RWPE2 (cell line): ENCODE measurements at regions not wholly inside any gene's neighbourhood (a gene's known extent, or its start where the extent isn't known, plus 50 kb on each side); places are given as distances from the start of the nearest gene placed in this dataset.

Source experiments
- ATAC-seq: fragments of 200-7000 bp; cut with Tn5 transposase; 3 replicates; pipeline ENCODE4 v1.9.1; 2021; ENCODE audit warnings: low read depth
- DNase-seq: peaks from one replicate; pipeline ENCODE4 v3.0.0-alpha.2; 2020; ENCODE audit warnings: low spot score
- H3K27ac ChIP-seq: fragments of 450-650 bp; 2 replicates; pipeline ENCODE4 v1.5.1; 2017; ENCODE audit warnings: mild to moderate bottlenecking; ENCODE audit not compliant: poor library complexity, severe bottlenecking
- H3K27me3 ChIP-seq: fragments of 250-450 bp; sonication (Bioruptor Pico); 2 replicates; pipeline ENCODE4 v1.5.1; 2021; ENCODE audit warnings: mild to moderate bottlenecking, moderate library complexity; ENCODE audit not compliant: insufficient read depth, poor library complexity, severe bottlenecking
- H3K36me3 ChIP-seq: fragments of 250-450 bp; sonication (Bioruptor Pico); 2 replicates; pipeline ENCODE4 v1.5.1; 2020; ENCODE audit warnings: low read depth, mild to moderate bottlenecking, moderate library complexity
- H3K4me1 ChIP-seq: fragments of 250-450 bp; sonication (Bioruptor Pico); 2 replicates; pipeline ENCODE4 v1.5.1; 2021; ENCODE audit warnings: mild to moderate bottlenecking, moderate library complexity; ENCODE audit not compliant: insufficient read depth, poor library complexity, severe bottlenecking
- H3K4me3 ChIP-seq: fragments of 250-450 bp; sonication (Bioruptor Pico); 2 replicates; pipeline ENCODE4 v1.5.1; 2021; ENCODE audit warnings: mild to moderate bottlenecking, moderate library complexity; ENCODE audit not compliant: severe bottlenecking
- H3K9me3 ChIP-seq: fragments of 250-450 bp; sonication (Bioruptor Pico); 2 replicates; pipeline ENCODE4 v1.5.1; 2021; ENCODE audit warnings: mild to moderate bottlenecking, moderate library complexity; ENCODE audit not compliant: severe bottlenecking
- CTCF ChIP-seq: fragments of 450-650 bp; IDR thresholded peaks from one replicate; pipeline ENCODE4 v1.5.1; 2017; ENCODE audit warnings: mild to moderate bottlenecking, moderate library complexity; ENCODE audit not compliant: poor library complexity, severe bottlenecking

GRCh38 chr22:27008454-27008853 lies 351.1 kb downstream of the MIAT start:
- no peak for DNase-seq
- no peak for ATAC-seq
- Histone ChIP-seq H3K4me1 (no peaks in the 10 kb centered on the region), H3K27me3 (peaks cover 5% of the 10 kb centered on the region), H3K27ac (no peak overlapping the region), H3K4me3 (no peak overlapping the region), H3K36me3 (no peaks in the 10 kb centered on the region), H3K9me3 (no peaks in the 10 kb centered on the region)
- no peak for TF ChIP-seq CTCF

- Histone ChIP-seq H3K4me1 (no peaks in the 10 kb centered on the region), H3K27me3 (peaks cover 2% of the 10 kb centered on the region), H3K36me3 (no peaks in the 10 kb centered on the region), H3K9me3 (no peaks in the 10 kb centered on the region), H3K4me3 (no peak overlapping the region), H3K27ac (no peak overlapping the region)
- DNase-seq, result no peak
- TF ChIP-seq CTCF, result no peak
- ATAC-seq, result no peak
These were observed 353.7 kb downstream of the MIAT start for GRCh38 chr22:27011133-27011532.

- Histone ChIP-seq H3K36me3 (no peaks in the 10 kb centered on the region), H3K27ac (no peak overlapping the region), H3K4me3 (no peak overlapping the region), H3K9me3 (no peaks in the 10 kb centered on the region), H3K4me1 (no peaks in the 10 kb centered on the region), H3K27me3 (peaks cover 2% of the 10 kb centered on the region)
- ATAC-seq, result no peak
- DNase-seq, result no peak
- TF ChIP-seq CTCF, result no peak
These were observed 354.3 kb downstream of the MIAT start for GRCh38 chr22:27011717-27012116.

- no peak for TF ChIP-seq CTCF
- Histone ChIP-seq H3K36me3 (no peaks in the 10 kb centered on the region), H3K27me3 (peaks cover 2% of the 10 kb centered on the region), H3K4me1 (peaks cover 4% of the 10 kb centered on the region), H3K9me3 (no peaks in the 10 kb centered on the region), H3K4me3 (no peak overlapping the region), H3K27ac (no peak overlapping the region)
- ATAC-seq (peak; percentile 92), DNase-seq (no peak)
These were observed 362.4 kb downstream of the MIAT start for GRCh38 chr22:27019827-27020226.

- H3K36me3 ChIP-seq, result no peaks in the 10 kb centered on the region
- H3K27me3 ChIP-seq, result peaks cover 2% of the 10 kb centered on the region
- DNase-seq (no peak), ATAC-seq (no peak; the same call in 2 of the 3 replicates)
- no peak for TF ChIP-seq CTCF
- no peak overlapping the region for H3K4me3 ChIP-seq
- H3K4me1 ChIP-seq, result peaks cover 4% of the 10 kb centered on the region
- H3K9me3 ChIP-seq, result no peaks in the 10 kb centered on the region
- H3K27ac ChIP-seq, result no peak overlapping the region
These were observed 365.0 kb downstream of the MIAT start for GRCh38 chr22:27022274-27022895.
